H1 (cell line): ENCODE measurements at regions not wholly inside any gene's neighbourhood (a gene's known extent, or its start where the extent isn't known, plus 50 kb on each side); places are given as distances from the start of the nearest gene placed in this dataset.

Experiments used
- CTCF ChIA-PET: fragments of 300-600 bp; sonication (Branson Sonifier 250); formaldehyde crosslinking; loops from one replicate; lab custom pipeline; 2021; ENCODE audit not compliant: partially characterized antibody; lab: Charles Lee
- POLR2A ChIA-PET: fragments of 300-600 bp; sonication (Branson Sonifier 250); formaldehyde crosslinking; loops from one replicate; lab custom pipeline; 2021; ENCODE audit warnings: inconsistent platforms; ENCODE audit not compliant: partially characterized antibody; lab: Charles Lee
- DNase-seq, 2 experiments: peaks; one replicate each; pipeline versions ENCODE4 v3.0.0 to v3.0.0-alpha.2; 2010 to 2022; ENCODE audit warnings: low spot score in 2 of 2, low read depth in 1 of 2, mixed read lengths in 1 of 2
- FAIRE-seq: peaks from 2 replicates; lab custom pipeline; 2011; peaks lifted over from hg19 to GRCh38; lab: Jason Lieb, UNC
- H2AFZ ChIP-seq: 2 replicates; pipeline ENCODE4 v1.8.1; 2012; ENCODE audit warnings: low read length, inconsistent platforms
- H2AK5ac ChIP-seq: 2 replicates; pipeline ENCODE4 v1.6.1; 2013; ENCODE audit warnings: low read depth, low read length
- H2BK120ac ChIP-seq: replicated peaks from 2 replicates; pipeline ENCODE3; 2013; ENCODE audit warnings: low read depth, low read length, inconsistent platforms
- H2BK12ac ChIP-seq: 2 replicates; pipeline ENCODE4 v1.6.1; 2013; ENCODE audit warnings: low read depth, low read length
- H2BK15ac ChIP-seq: 2 replicates; pipeline ENCODE4 v1.6.1; 2013; ENCODE audit warnings: low read length
- H2BK20ac ChIP-seq: 2 replicates; pipeline ENCODE4 v1.6.1; 2013; ENCODE audit warnings: low read length
- H2BK5ac ChIP-seq: 2 replicates; pipeline ENCODE4 v1.6.1; 2013; ENCODE audit warnings: low read depth, low read length
- H3K14ac ChIP-seq: 2 replicates; pipeline ENCODE4 v1.6.1; 2013; ENCODE audit warnings: inconsistent platforms; ENCODE audit not compliant: insufficient read length
- H3K18ac ChIP-seq: 2 replicates; pipeline ENCODE4 v1.6.1; 2013; ENCODE audit warnings: low read length; ENCODE audit errors: extremely low read depth
- H3K23ac ChIP-seq: 2 replicates; pipeline ENCODE4 v1.6.1; 2013; ENCODE audit warnings: inconsistent platforms; ENCODE audit not compliant: insufficient read length
- H3K23me2 ChIP-seq: 2 replicates; pipeline ENCODE4 v1.6.1; 2013; ENCODE audit warnings: low read depth, low read length
- H3K27ac ChIP-seq: 2 replicates; pipeline ENCODE4 v1.6.1; 2011; ENCODE audit warnings: low read depth, low read length, inconsistent platforms
- H3K27me3 ChIP-seq, 4 experiments: replicated peaks in 1 of 4; 1 replicate in 1 of 4; 2 replicates in 3 of 4; pipeline versions ENCODE4 v1.6.1 to v1.8.1; 2011 to 2013; ENCODE audit warnings: low read length in 3 of 4, mild to moderate bottlenecking in 3 of 4, inconsistent platforms in 2 of 4, mixed read lengths in 2 of 4, moderate library complexity in 1 of 4; ENCODE audit not compliant: control insufficient read depth in 3 of 4, insufficient read depth in 3 of 4; ENCODE audit errors: extremely low read depth in 1 of 4
- H3K36me3 ChIP-seq, 4 experiments: 2 replicates each; pipeline versions ENCODE4 v1.6.1 to v1.8.1; 2011 to 2013; ENCODE audit warnings: mild to moderate bottlenecking in 4 of 4, low read length in 3 of 4, moderate library complexity in 2 of 4, control low read depth in 1 of 4, inconsistent platforms in 1 of 4; ENCODE audit not compliant: insufficient read depth in 4 of 4, control insufficient read depth in 2 of 4
- H3K4ac ChIP-seq: replicated peaks from 2 replicates; pipeline ENCODE3; 2013; ENCODE audit warnings: low read length, low read depth, mixed read lengths, inconsistent platforms; ENCODE audit not compliant: insufficient read length
- H3K4me1 ChIP-seq, 4 experiments: replicated peaks in 1 of 4; 1 replicate in 1 of 4; 2 replicates in 3 of 4; pipeline versions ENCODE4 v1.6.1 to v1.8.1; 2011 to 2013; ENCODE audit warnings: low read length in 3 of 4, inconsistent platforms in 2 of 4, mixed read lengths in 1 of 4; ENCODE audit not compliant: insufficient read depth in 4 of 4, control insufficient read depth in 3 of 4
- H3K4me2 ChIP-seq, 2 experiments: 2 replicates each; pipeline versions ENCODE4 v1.6.1 to v1.8.1; 2011 to 2013; ENCODE audit warnings: low read depth in 2 of 2, low read length in 2 of 2, control low read depth in 1 of 2, inconsistent platforms in 1 of 2, mild to moderate bottlenecking in 1 of 2; ENCODE audit not compliant: insufficient read depth in 1 of 2
- H3K4me3 ChIP-seq, 4 experiments: fragments of 200-600, 300-600 bp in 1 of 4; sonication (generic), shearing (Covaris generic), sonication (Bioruptor Twin) in 1 of 4; 2 replicates each; pipeline versions ENCODE4 v1.5.1 to v1.8.1; 2011 to 2016; ENCODE audit warnings: low read length in 4 of 4, low read depth in 3 of 4, control low read depth in 2 of 4, inconsistent platforms in 2 of 4, mild to moderate bottlenecking in 2 of 4, mixed read lengths in 1 of 4, moderate library complexity in 1 of 4; ENCODE audit not compliant: insufficient read depth in 2 of 4; ENCODE audit errors: extremely low read depth in 1 of 4
- H3K56ac ChIP-seq: replicated peaks from 2 replicates; pipeline ENCODE3; 2013; ENCODE audit warnings: low read depth, mild to moderate bottlenecking, mixed read lengths, low read length, inconsistent platforms; ENCODE audit not compliant: insufficient read length
- H3K79me1 ChIP-seq: 2 replicates; pipeline ENCODE4 v1.6.1; 2013; ENCODE audit warnings: low read depth, low read length, control low read depth
- H3K79me2 ChIP-seq, 2 experiments: 2 replicates each; pipeline versions ENCODE4 v1.6.1 to v1.8.1; 2012 to 2013; ENCODE audit warnings: low read length in 2 of 2, mild to moderate bottlenecking in 2 of 2, inconsistent platforms in 1 of 2; ENCODE audit not compliant: insufficient read depth in 2 of 2, control insufficient read depth in 1 of 2
- H3K9ac ChIP-seq, 4 experiments: replicated peaks in 1 of 4; 1 replicate in 1 of 4; 2 replicates in 3 of 4; pipeline versions ENCODE4 v1.6.1 to v1.8.1; 2011 to 2013; ENCODE audit warnings: low read depth in 3 of 4, low read length in 3 of 4, control low read depth in 2 of 4, mild to moderate bottlenecking in 2 of 4, moderate library complexity in 2 of 4, inconsistent platforms in 1 of 4; ENCODE audit errors: extremely low read depth in 1 of 4
- H3K9me3 ChIP-seq, 2 experiments: 2 replicates each; pipeline versions ENCODE4 v1.6.1 to v1.8.1; 2012 to 2013; ENCODE audit warnings: mild to moderate bottlenecking in 2 of 2, moderate library complexity in 2 of 2, control low read depth in 1 of 2, inconsistent platforms in 1 of 2, low read depth in 1 of 2, low read length in 1 of 2, mixed read lengths in 1 of 2; ENCODE audit not compliant: insufficient read depth in 2 of 2
- H4K20me1 ChIP-seq, 2 experiments: replicated peaks in 1 of 2; 2 replicates each; pipeline versions ENCODE3 to v1.8.1; 2011 to 2013; ENCODE audit warnings: inconsistent platforms in 2 of 2, low read length in 2 of 2, mild to moderate bottlenecking in 1 of 2; ENCODE audit not compliant: insufficient read depth in 2 of 2, control insufficient read depth in 1 of 2
- H4K5ac ChIP-seq: 2 replicates; pipeline ENCODE4 v1.6.1; 2013; ENCODE audit warnings: low read length, low read depth, mixed read lengths, inconsistent platforms; ENCODE audit not compliant: insufficient read length
- H4K8ac ChIP-seq: 2 replicates; pipeline ENCODE4 v1.8.0; 2013; ENCODE audit warnings: mild to moderate bottlenecking, moderate library complexity, low read length, inconsistent platforms; ENCODE audit not compliant: insufficient read depth; ENCODE audit errors: extremely low read depth
- H4K91ac ChIP-seq: replicated peaks from 2 replicates; pipeline ENCODE3; 2013; ENCODE audit warnings: low read length, mixed read lengths, inconsistent platforms; ENCODE audit not compliant: insufficient read length
- BCL11A ChIP-seq, 2 experiments: IDR thresholded peaks; one replicate each; pipeline ENCODE4 v1.6.1; 2011; ENCODE audit warnings: low read depth in 2 of 2, low read length in 2 of 2, mild to moderate bottlenecking in 2 of 2
- CBX8 ChIP-seq: fragments of 300-800, 300-1000 bp; sonication (generic); IDR thresholded peaks from 2 replicates; pipeline ENCODE4 v1.7.1; 2016; ENCODE audit warnings: low read depth, low read length, borderline replicate concordance
- CEBPB ChIP-seq: IDR thresholded peaks from 2 replicates; pipeline ENCODE4 v1.6.1; 2012; ENCODE audit warnings: low read depth, low read length
- CTBP2 ChIP-seq: IDR thresholded peaks from 2 replicates; pipeline ENCODE4 v1.7.0; 2011; ENCODE audit warnings: borderline replicate concordance, mild to moderate bottlenecking, moderate library complexity, mixed read lengths, low read length; ENCODE audit not compliant: insufficient read depth, insufficient read length
- MAX ChIP-seq: IDR thresholded peaks from 2 replicates; pipeline ENCODE4 v1.6.1; 2012; ENCODE audit warnings: inconsistent platforms
- NANOG ChIP-seq: IDR thresholded peaks from 2 replicates; pipeline ENCODE4 v1.6.1; 2011; ENCODE audit warnings: low read length, low read depth, mild to moderate bottlenecking, inconsistent platforms; ENCODE audit not compliant: insufficient read depth, poor library complexity, severe bottlenecking
- SIN3A ChIP-seq, 2 experiments: IDR thresholded peaks in 1 of 2; conservative IDR thresholded peaks in 1 of 2; 2 replicates each; pipeline ENCODE4 v1.6.1; 2011 to 2012; ENCODE audit warnings: low read length in 2 of 2, improper control_type of control experiment in 1 of 2, low read depth in 1 of 2, mild to moderate bottlenecking in 1 of 2
- SP2 ChIP-seq: IDR thresholded peaks from 2 replicates; pipeline ENCODE4 v1.6.1; 2012; ENCODE audit warnings: mild to moderate bottlenecking, low read length, inconsistent platforms
- TAF7 ChIP-seq: optimal IDR thresholded peaks from 2 replicates; pipeline ENCODE3; 2011; ENCODE audit warnings: low read depth, mild to moderate bottlenecking, inconsistent platforms, low read length, moderate library complexity, borderline replicate concordance
- WGBS, 2 experiments: shearing (Covaris generic) in 1 of 2; methylation state at CpG; one replicate each; pipeline versions ENCODE4 v1.1.6 to v1.1.7; 2013 to 2015; ENCODE audit warnings: low lambda C conversion rate in 2 of 2, mixed read lengths in 2 of 2, inconsistent platforms in 1 of 2, low coverage in 1 of 2, missing lambda C conversion rate in 1 of 2; ENCODE audit not compliant: insufficient replicate concordance in 2 of 2, insufficient coverage in 1 of 2, insufficient read length in 1 of 2; ENCODE audit errors: extremely low coverage in 1 of 2, missing lambda C conversion rate in 1 of 2; 5-methylcytosine and 5-hydroxymethylcytosine counted together

DNA sequence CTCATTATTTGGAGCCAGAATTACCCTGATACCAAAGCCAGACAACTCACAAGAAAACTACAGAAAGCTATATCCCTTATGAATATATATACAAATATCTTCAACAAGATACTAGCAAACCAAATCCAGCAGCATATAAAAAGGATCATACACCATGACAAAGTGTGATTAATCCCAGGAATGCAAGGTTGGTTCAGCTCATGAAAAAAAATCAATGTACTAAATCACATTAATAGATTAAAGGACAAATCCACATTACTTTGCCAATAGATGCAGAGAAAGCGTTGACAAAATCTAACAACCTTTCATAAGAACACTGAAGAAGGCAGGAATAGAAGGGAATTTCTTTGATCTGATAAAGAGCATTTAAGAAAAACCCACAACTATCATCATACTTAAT lies 50.4 kb upstream of the TEAD1 start:
- Histone ChIP-seq H3K27ac (no peak overlapping the region), H2AK5ac (no peak overlapping the region), H3K36me3 (no peaks in the 10 kb centered on the region), H3K18ac (no peak overlapping the region), H3K4me1 (no peaks in the 10 kb centered on the region), H3K14ac (no peak overlapping the region), H3K4ac (no peak overlapping the region), H3K56ac (no peak overlapping the region), H3K79me2 (no peaks in the 10 kb centered on the region), H2BK20ac (no peak overlapping the region), H2BK120ac (no peak overlapping the region), H4K20me1 (no peaks in the 10 kb centered on the region), H3K4me2 (no peak overlapping the region), H2BK12ac (no peak overlapping the region), H2BK5ac (no peak overlapping the region), H2BK15ac (no peak overlapping the region), H3K79me1 (no peaks in the 10 kb centered on the region), H3K9ac (no peak overlapping the region), H3K23me2 (no peaks in the 10 kb centered on the region), H4K8ac (no peak overlapping the region), H3K9me3 (peaks cover 0 to 5% of the 10 kb centered on the region in 2 experiments; a peak in 2 of 4 replicates), H4K5ac (no peak overlapping the region), H3K4me3 (no peak overlapping the region), H2AFZ (no peak overlapping the region), H3K23ac (no peak overlapping the region), H3K27me3 (no peaks in the 10 kb centered on the region), H4K91ac (no peak overlapping the region)
- ChIA-PET CTCF (no interaction called here), POLR2A (interaction anchor here (0.7 kb wide), 1 partner anchor 308 kb away, joined by 3 read pairs; no protein-coding TSS in a partner anchor)
- FAIRE-seq (no peak), DNase-seq (no peak)
- 0% methylated on average over 1 of the region's 1 CpG; no CpG with 5 or more reads in 1 of the 2 experiments for WGBS, 2 experiments
- TF ChIP-seq CTBP2 (no peak), CEBPB (no peak), NANOG (no peak), MAX (no peak), SP2 (no peak), SIN3A (conservative IDR thresholded peaks at IDR 0.05 in 1 of 2, IDR thresholded peaks at IDR 0.05 in 1 of 2; ENCODE audit: low read depth in 1 of 2, low read length in 2 of 2) (no peak), BCL11A (IDR thresholded peaks at IDR 0.05; ENCODE audit: low read depth in 2 of 2, low read length in 2 of 2) (no peak), TAF7 (no peak), CBX8 (no peak)
